Jurkat, Clone E6-1 (cell line): ENCODE measurements at regions not wholly inside any gene's neighbourhood (a gene's known extent, or its start where the extent isn't known, plus 50 kb on each side); places are given as distances from the start of the nearest gene placed in this dataset.
A peak's percentile ranks its signal among the peaks of the same experiment; 100 is the strongest.
"Not testable (repeated sequence)": the region's sequence is repeated elsewhere in the genome, so short reads cannot be mapped to it uniquely, and the experiment has no call there.

Source experiments
- DNase-seq: peaks from one replicate; pipeline ENCODE4 v3.0.0-alpha.2; 2011; ENCODE audit warnings: low read depth, low spot score
- H3K4me3 ChIP-seq: 2 replicates; pipeline ENCODE4 v1.5.1; 2011; ENCODE audit warnings: mild to moderate bottlenecking, low read length, control low read depth, moderate library complexity

DNA sequence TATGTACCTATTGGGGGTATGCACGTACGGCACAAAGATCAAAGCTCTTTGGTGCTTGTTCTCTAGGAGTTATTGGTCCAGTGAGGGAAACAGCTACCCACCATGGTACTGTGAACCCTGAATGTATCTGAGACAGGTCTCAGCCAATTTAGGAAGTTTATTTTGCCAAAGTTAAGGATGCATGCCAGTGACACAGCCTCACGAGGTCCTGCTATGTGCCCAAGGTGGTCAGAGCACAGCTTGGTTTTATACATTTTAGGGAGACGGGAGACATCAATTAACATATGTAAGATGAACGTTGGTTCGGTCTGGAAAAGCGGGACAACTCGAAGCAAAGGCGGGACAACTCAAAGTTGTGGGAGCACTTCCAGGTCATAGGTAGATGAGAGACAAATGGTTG lies 75.8 kb downstream of the SOWAHC start:
- no peak for DNase-seq
- no peak overlapping the region for H3K4me3 ChIP-seq

GRCh38 chr2:109690457-109690821 lies 76.3 kb downstream of the SOWAHC start:
- no peak overlapping the region for H3K4me3 ChIP-seq
- no peak for DNase-seq

- no peak overlapping the region for H3K4me3 ChIP-seq
- DNase-seq: no peak
These were observed 76.8 kb downstream of the SOWAHC start for GRCh38 chr2:109690822-109691541.

DNA sequence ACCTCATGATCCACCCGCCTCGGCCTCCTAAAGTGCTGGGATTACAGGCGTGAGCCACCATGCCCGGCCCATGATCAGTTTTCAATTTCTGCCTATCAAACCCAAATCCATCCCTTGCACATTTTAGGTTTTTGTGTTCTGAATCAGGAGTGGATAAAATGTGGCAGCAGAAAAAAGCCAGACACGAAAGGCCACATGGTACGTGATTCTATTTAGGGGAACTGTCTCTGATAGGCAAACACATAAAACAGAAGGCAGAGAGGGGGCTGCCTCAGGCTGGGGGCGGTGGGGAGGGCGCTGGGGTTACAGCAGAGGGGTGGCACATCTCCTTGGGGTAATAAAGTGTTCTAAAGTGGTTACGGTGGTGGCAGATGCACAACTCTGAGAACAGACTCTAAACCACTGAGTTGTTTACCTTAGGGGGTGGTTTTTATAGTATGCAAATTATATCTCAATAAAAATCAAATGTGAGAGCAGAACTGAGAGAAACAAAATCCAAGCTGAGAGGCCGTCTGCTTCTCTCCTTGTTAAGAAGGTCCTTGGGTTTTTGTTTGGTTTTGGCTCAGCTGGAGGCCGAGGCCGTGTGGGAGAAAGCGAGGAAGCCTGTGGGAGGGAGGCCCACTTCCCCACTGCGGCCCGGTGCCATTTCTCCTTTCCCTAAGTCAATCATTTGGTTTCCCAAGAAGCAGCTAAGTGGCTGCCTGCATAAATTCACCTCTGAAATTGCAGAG lies 78.0 kb downstream of the SOWAHC start:
- no peak overlapping the region for H3K4me3 ChIP-seq
- DNase-seq: peak; percentile 30

DNA sequence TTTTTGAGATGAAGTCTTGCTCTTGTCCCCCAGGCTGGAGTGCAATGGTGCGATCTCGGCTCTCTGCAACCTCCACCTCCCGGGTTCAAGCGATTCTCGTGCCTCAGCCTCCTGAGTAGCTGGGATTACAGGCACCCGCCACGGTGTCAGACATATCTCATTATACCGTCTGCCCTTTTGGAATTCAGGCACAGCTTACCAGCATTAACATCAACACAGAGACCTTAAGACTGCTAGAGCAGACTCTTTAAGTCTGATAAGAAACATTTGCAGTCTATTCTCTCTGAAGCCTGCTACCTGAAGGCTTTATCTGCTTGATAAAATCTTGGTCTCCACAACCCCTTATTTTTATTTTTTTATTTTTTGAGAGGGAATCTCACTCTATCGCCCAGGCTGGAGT lies 78.7 kb downstream of the SOWAHC start:
- not testable (repeated sequence) for H3K4me3 ChIP-seq, DNase-seq

- not testable (repeated sequence) for DNase-seq, H3K4me3 ChIP-seq
These were observed 79.1 kb downstream of the SOWAHC start for GRCh38 chr2:109693292-109693691.

GRCh38 chr2:109694190-109694589 lies 80.0 kb downstream of the SOWAHC start:
- no peak for DNase-seq
- H3K4me3 ChIP-seq: no peak overlapping the region

DNA sequence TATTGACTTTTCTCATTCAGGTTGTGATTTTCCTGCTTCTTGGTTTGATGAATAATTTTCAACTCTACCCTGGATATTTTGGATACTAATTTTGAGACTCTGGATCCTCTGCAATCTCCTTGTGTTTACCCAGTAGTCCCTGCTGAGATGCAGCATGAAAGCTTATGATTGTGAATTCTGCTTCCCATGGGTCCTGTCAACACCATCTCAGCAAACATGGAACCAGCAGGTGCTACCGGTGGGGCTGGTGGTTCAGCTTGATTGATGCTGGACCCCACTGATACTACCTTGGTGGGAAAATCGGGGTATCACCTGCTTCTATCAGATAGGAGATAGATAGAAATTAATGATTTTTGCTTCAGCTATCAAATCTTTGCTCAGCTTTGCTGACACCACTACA lies 81.1 kb downstream of the SOWAHC start:
- no peak for DNase-seq
- H3K4me3 ChIP-seq: no peak overlapping the region

DNA sequence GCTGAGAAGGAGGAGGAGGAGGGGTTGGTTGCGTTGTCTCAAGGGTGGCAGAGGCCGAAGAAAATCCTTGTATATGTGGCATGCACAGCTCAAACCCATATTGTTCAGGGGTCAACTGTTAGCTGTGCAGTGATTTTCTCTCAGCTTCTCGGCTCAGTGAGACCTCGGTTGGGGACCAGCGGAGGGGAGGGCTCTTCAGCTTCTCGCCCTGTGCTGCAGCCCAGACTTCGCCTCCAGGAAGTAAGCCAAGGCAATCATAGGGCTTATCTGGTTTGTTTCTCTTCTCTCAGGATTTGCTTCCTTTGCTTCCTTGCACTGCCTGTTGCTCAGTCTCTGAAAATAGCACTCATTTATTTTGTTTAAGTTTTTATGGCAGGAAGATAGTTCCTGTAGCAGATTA lies 85.5 kb downstream of the SOWAHC start:
- no peak overlapping the region for H3K4me3 ChIP-seq
- no peak for DNase-seq

DNA sequence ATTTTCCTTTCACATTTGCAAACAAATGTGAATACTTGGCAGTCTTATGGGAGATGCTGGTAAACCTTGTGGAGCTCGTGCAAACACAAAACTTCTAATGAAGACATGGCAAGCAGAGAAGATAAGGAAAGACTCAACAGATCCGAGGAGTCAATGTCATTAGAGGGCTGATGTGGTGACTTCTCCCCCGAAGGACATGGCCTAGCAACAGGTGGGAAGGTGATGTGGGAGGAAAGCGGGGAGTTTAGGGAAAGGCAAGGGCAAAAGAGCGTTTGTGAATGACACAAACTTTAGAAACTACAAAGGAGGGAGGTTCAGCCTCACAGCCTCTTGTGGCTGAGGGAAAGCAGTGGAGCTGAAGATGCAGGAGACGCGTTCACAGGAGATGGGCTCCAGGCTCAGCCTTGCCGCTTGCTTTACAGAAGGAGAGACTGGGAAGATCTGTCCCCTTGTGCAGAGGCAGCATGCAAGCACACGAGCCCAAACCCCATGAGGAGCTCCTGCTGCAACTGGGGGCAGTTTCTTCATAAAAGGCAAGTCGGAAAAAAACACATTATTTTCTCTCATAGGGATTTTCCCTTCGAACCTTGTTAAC lies 86.6 kb downstream of the SOWAHC start:
- DNase-seq: no peak
- H3K4me3 ChIP-seq: no peak overlapping the region

- no peak for DNase-seq
- H3K4me3 ChIP-seq: no peak overlapping the region
These were observed 87.2 kb downstream of the SOWAHC start for GRCh38 chr2:109701362-109701761.

DNA sequence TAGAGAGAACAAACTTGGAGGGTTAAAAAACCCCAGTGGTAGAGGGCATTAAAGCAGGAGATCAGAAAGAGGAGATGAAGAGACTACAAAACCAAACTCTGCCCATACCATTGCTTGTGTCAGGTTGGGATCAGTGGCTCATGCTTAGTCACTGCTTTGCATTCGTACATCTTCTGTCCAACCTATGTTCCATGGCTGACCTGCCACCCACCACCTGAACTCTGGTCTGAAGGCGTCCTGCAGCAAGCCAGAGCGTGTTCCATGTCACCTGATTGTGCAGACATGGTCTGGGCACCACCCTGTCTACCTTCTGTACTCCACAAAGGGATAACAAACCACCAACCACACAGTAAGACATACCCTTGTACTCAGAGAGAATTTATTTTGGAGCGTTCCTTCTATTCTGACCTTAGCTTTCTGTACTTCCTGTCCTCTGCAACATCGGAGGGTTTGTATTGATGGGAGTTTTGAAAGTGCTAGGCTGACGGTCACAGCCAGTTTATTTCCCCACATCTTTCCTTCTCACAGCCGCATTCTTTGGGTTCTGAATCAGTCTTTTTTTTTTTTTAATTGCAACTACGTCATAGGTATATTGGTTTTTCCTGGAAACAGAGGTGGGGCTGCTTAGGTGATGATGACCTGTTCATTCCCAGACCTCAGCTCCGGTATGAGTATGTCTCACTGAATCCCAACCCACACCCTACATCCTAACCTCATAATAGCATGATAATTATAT lies 88.3 kb downstream of the SOWAHC start:
- no peak overlapping the region for H3K4me3 ChIP-seq
- no peak for DNase-seq

- H3K4me3 ChIP-seq: no peak overlapping the region
- no peak for DNase-seq
These were observed 88.9 kb downstream of the SOWAHC start for GRCh38 chr2:109703077-109703476.

DNA sequence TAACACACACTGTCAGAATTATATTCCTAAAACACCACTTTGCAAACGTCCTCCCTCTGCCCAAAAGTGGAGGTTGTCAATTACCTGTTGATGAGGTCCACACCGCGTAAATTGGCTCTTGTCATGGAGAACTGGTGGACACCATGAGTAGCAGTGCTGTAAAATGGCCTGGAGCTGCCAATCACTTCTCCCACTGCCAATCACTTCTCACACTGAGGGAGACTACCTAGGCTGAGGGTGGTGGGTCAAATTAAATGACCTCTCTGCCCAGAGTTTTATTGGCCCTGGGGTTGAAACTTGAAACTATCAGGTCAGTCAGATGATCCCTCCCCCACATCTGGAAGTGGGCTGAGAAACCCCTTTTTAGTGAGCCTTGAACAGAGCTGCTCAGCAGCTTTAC lies 89.6 kb downstream of the SOWAHC start:
- no peak for DNase-seq
- no peak overlapping the region for H3K4me3 ChIP-seq

GRCh38 chr2:109707281-109708147 lies 86.6 kb upstream of the RGPD5 start:
- no peak for DNase-seq
- H3K4me3 ChIP-seq: no peak overlapping the region

DNA sequence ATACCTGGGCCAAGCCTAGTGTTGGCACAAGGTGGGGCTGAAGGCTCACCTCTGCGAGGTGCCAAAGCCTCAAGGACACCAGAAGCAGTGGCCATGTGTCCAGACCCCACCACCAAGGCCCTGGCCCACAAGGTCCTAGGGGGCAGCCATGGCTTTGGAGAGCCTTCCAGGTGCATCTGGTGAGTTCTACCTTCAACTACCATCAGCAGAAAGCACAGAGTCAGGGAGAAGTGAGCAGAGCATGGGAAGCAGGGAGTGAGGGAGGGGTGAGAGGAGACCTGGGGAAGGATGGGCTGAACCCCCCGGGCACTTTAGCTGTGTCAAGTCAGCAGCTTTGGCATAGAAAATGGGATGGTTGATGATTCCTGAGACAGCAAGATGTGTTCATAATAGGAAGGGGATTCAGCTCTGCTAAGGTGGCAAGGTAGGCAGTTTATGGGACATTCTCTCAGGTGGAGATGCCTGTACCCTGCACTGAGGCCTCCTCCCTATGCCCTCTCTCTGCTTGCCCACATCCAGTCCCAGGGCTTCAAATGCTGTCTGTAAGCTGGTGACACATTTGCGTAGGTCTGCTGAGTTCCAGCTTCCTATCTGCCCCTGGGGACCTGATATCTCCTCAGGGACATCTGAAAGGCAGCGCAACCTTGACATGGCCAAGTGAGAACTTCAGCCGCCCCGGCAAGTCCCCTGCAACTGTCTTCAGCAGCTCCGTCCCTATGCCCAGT lies 83.4 kb upstream of the RGPD5 start:
- no peak for DNase-seq
- H3K4me3 ChIP-seq: no peak overlapping the region

DNA sequence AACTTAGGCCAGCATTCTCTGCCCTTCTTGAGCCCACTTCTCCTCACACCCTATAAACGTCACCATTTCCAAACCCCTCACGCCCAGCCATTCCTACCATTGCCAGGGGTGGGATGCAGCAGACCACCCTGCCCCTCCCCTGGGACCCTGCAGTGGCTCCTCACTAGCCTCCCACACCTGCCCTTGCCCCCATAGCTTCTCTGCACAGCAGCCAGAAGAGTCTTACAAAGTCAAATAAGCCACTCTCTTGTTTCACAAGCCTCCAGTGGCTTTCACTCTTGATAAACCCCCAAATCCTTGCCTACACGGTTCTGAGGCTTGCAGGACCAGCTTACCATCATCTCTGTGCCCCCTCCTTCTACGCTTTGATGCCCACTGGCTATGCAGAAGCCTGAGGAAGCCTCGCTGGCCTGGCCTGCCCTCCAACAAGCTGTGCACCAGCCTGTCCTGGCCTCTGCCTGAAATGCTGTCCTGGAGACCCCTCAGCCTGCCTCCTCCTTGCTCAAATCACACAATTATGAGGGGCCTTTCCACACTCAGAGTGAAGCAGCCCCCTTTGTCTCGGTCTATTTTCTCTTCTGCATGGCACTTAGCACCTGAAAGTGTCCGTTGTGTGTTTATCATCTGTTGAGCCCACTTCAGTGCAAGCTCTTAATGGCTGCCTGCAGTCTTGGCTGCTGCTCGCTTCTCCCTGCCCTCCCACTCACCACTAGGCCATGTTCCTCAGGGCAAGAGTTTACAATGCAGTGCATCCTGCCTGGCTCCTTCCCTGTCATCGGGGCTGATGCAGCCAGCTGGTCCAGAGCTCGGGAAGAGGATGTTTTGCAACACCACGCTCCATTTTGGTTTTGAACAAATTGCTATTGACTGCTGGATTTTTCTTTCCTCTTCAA lies 82.6 kb upstream of the RGPD5 start:
- DNase-seq: no peak
- no peak overlapping the region for H3K4me3 ChIP-seq

- no peak for DNase-seq
- no peak overlapping the region for H3K4me3 ChIP-seq
These were observed 82.0 kb upstream of the RGPD5 start for GRCh38 chr2:109712123-109712449.
